ENCODE measurements at regions not wholly inside any gene's neighbourhood (a gene's known extent, or its start where the extent isn't known, plus 50 kb on each side); places are given as distances from the start of the nearest gene placed in this dataset.
"Not testable (repeated sequence)": the region's sequence is repeated elsewhere in the genome, so short reads cannot be mapped to it uniquely, and the experiment has no call there.

- DNase-seq (ENCODE audit: low spot score) = not testable (repeated sequence)
Measured at GRCh38 chr1:80288750-80289149, 1282.2 kb upstream of the ADGRL4 start.

GRCh38 chr1:80282536-80282935, 1276.0 kb upstream of the ADGRL4 start:
- DNase-seq (ENCODE audit: low spot score) = no peak

- no peak for DNase-seq (ENCODE audit: low spot score)
Measured at GRCh38 chr1:80278936-80279335, 1272.4 kb upstream of the ADGRL4 start.

- no peak for DNase-seq (ENCODE audit: low spot score)
Measured at GRCh38 chr1:80274256-80274655, 1267.7 kb upstream of the ADGRL4 start.

GRCh38 chr1:80272495-80272894, 1266.0 kb upstream of the ADGRL4 start:
- DNase-seq (ENCODE audit: low spot score) = no peak

GRCh38 chr1:80258659-80259058, 1252.1 kb upstream of the ADGRL4 start:
- DNase-seq (ENCODE audit: low spot score) = no peak

GRCh38 chr1:80251591-80251990, 1245.1 kb upstream of the ADGRL4 start:
- DNase-seq (ENCODE audit: low spot score) = no peak

GRCh38 chr1:80251171-80251570, 1244.6 kb upstream of the ADGRL4 start:
- no peak for DNase-seq (ENCODE audit: low spot score)

- DNase-seq (ENCODE audit: low spot score) = no peak
Measured at GRCh38 chr1:80250573-80251168, 1244.1 kb upstream of the ADGRL4 start.

GRCh38 chr1:80249699-80250098, 1243.2 kb upstream of the ADGRL4 start:
- DNase-seq (ENCODE audit: low spot score) = no peak

GRCh38 chr1:80248886-80249285, 1242.4 kb upstream of the ADGRL4 start:
- no peak for DNase-seq (ENCODE audit: low spot score)

- no peak for DNase-seq (ENCODE audit: low spot score)
Measured at GRCh38 chr1:80245813-80246212, 1239.3 kb upstream of the ADGRL4 start.

GRCh38 chr1:80244372-80244771, 1237.8 kb upstream of the ADGRL4 start:
- no peak for DNase-seq (ENCODE audit: low spot score)

GRCh38 chr1:80241566-80241965, 1235.0 kb upstream of the ADGRL4 start:
- no peak for DNase-seq (ENCODE audit: low spot score)

- DNase-seq (ENCODE audit: low spot score) = no peak
Measured at GRCh38 chr1:80225510-80225909, 1219.0 kb upstream of the ADGRL4 start.

GRCh38 chr1:80221319-80221718, 1214.8 kb upstream of the ADGRL4 start:
- no peak for DNase-seq (ENCODE audit: low spot score)

GRCh38 chr1:80218112-80218511, 1211.6 kb upstream of the ADGRL4 start:
- DNase-seq (ENCODE audit: low spot score) = no peak

GRCh38 chr1:80217377-80217986, 1211.0 kb upstream of the ADGRL4 start:
- DNase-seq (ENCODE audit: low spot score) = peak; percentile 11

GRCh38 chr1:80214888-80215540, 1208.5 kb upstream of the ADGRL4 start:
- no peak for DNase-seq (ENCODE audit: low spot score)

- no peak for DNase-seq (ENCODE audit: low spot score)
Measured at GRCh38 chr1:80212948-80213347, 1206.4 kb upstream of the ADGRL4 start.

- no peak for DNase-seq (ENCODE audit: low spot score)
Measured at GRCh38 chr1:80211691-80212380, 1205.3 kb upstream of the ADGRL4 start.

- DNase-seq (ENCODE audit: low spot score) = no peak
Measured at GRCh38 chr1:80202118-80202517, 1195.6 kb upstream of the ADGRL4 start.

- DNase-seq (ENCODE audit: low spot score) = no peak
Measured at GRCh38 chr1:80194221-80194620, 1187.7 kb upstream of the ADGRL4 start.
